OCI-M1 (cell line): ENCODE measurements at regions not wholly inside any gene's neighbourhood (a gene's known extent, or its start where the extent isn't known, plus 50 kb on each side); places are given as distances from the start of the nearest gene placed in this dataset.
"Not testable (repeated sequence)": the region's sequence is repeated elsewhere in the genome, so short reads cannot be mapped to it uniquely, and the experiment has no call there.

Source experiments
- DNase-seq: peaks from one replicate; lab custom pipeline; 2025; lab: John Stamatoyannopoulos, UW

DNA sequence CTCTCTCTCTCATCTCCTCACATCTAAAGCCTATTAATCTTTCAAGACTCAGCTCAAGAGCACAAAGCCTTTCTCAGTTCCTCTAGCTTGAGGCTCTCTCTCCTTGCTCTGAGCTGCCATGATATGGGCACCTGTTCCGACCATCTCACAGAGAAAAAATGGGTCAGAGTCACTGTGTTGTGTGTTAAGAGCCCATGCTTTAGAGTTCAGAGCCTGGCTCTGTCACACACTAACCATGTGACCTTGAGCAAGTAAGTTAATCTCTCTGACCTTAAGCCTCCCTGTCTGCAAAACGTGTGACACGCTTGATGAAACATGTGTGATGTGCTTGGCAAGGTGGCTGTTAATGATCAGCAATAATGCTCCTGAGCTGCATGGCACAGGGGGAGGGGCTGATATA is 245.2 kb downstream of the DLEU7 start:
- no peak for DNase-seq

DNA sequence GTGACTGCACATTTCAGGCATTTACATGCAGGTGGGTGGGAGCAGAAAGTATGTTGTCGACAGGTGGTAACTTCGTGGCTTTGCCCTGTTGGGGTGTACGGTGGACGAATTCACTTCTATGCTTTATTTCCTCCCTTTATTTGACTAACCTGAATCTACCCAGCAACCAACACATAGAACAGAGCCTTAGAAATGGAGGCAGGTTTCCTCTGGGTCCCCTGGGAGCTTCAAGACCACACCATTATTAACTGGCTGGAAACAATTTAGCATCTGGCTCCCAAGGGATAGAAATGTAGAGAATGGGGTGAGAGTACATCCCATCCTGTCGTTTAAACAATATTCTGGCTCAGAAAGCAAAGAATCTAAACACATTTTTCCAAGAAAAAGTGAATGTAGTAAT is 244.4 kb downstream of the DLEU7 start:
- DNase-seq, result no peak

GRCh38 chr13:50599927-50600326 is 243.6 kb downstream of the DLEU7 start:
- no peak for DNase-seq

DNA sequence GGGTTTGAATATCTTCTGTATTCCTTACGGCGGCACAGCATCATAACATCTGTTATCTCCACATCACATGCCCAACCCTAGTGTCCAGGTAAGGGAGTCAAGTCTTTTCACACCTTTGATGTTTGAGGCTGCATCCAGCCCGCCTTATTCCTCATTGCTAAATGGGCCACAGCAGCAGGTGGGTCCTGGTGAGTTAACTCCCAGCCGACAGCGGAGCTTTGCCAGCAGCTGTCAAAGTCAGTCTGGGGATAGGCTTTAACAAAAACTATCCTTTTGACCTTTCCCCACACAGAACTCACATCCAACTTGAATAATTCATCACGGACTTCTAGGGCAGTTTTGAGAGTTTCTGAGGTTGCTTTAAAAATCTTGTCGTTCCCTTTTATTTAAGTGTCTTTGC is 235.1 kb downstream of the DLEU7 start:
- DNase-seq, result no peak

GRCh38 chr13:50609011-50609410 is 234.5 kb downstream of the DLEU7 start:
- DNase-seq, result no peak

DNA sequence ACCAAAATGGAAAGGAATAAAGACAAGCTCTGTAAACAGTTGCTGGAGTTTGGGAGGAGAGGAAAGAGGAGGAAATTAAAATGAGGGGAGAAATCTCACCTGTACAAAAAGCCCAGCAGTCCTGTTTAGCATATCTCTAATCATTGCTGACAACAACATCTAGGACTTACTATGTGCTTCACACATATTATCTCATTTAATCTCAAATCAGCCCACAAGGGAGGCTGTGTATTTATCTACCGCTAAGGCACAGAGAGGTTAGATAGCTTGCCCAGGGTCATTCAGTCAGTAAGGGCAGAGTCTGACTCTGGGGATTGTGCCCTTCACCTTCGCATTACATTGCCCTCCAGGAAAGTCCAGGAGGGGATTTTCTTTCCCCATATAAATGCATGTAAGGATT is 233.3 kb downstream of the DLEU7 start:
- no peak for DNase-seq

DNA sequence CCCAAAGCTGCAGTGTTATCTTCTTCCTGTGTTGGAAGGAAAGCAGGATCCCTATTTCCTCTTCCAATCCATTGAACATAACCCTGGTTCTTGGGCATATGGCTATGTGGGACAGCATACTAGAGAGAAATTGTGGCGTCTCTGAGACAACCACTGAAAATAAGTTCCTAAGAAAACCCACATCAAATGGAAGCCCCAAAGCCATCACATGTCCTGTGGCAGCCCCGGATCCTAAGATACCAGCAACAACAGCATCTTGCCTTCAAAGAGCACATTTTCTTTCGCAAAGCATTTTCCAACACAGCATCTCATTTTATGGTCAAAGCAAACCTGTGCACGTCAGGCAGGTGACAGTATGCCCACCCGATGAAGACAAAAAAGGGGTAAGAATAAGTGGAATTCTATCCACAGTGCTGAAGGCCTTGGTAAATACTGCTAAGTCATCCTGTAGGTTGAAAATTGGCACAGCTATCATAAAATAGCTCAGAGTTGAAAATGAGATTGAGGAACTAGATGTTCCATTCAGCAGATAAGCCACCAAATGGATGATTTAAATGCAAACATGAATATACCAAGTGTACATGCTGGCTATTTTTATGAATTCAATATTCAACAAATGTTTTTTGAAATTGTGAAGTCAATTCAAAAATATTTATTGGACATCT is 232.2 kb downstream of the DLEU7 start:
- DNase-seq, result peak; percentile 83

DNA sequence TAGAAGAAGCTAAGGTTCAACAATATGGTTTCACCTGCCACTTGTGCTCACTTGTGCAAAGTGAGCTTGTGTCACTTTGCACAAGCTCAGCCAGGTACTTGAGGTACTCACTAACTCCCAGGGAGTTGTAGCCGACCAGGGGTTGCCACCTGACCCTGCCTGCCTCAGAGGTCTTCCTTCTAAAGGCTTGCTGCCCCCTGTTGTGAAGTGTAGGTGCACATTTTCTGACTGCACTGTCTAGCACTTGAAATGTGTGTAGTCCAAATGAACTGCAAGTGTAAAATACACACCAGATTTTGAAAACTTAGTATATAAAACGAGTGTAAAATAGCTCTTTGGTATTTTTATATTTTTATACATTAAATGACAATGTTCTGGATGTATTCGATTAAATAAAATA is 230.8 kb downstream of the DLEU7 start:
- peak; percentile 52 for DNase-seq

- DNase-seq, result peak; percentile 99
Observed at GRCh38 chr13:50613356-50613831, 230.1 kb downstream of the DLEU7 start.

GRCh38 chr13:50615234-50615633 is 228.3 kb downstream of the DLEU7 start:
- no peak for DNase-seq

DNA sequence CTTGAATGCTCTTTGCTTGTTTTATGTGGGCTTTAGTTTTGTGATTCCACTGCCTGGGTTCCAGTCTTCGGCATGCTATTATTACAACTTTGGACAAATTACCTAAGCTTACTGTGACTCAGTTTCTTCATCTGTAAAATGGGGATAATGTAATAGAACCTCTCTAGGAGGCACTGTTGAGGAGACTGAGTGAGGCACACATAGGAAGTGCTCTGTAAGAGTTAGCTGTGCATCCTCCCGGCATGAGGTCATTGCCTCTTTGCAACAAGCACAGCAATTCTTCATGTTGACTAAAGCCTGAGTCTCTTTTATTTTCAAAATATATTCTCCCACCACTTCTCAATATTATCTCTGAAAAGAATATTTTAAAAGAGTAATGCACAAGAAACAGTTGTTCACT is 227.4 kb downstream of the DLEU7 start:
- no peak for DNase-seq

DNA sequence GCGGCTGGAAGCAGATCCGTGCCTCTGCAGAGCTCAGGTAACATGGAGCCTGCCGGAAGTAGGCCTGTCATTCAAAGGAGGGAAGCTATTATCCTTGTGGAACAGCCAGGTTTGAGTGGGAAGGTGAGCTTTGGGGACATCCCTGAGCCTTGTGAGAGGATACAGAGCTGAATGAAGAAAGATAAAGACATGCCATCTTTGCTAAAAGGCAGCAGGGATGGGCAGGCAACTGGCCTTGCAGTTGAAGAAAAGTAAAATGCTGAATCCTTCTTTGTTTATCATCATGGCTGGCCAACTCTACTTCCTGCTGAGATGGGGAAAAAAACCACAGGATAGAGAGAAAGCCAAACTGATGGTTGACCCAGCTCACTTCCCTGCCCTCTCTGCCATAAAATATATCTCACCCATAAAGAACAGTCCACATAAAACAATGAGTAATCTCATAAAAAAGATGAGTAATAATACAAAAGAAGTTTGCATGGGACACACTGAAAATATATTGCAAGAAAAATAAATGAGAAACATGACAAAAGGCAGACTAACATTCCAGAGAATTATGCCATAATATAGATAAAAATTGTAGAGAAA is 226.3 kb downstream of the DLEU7 start:
- DNase-seq, result peak; percentile 46

DNA sequence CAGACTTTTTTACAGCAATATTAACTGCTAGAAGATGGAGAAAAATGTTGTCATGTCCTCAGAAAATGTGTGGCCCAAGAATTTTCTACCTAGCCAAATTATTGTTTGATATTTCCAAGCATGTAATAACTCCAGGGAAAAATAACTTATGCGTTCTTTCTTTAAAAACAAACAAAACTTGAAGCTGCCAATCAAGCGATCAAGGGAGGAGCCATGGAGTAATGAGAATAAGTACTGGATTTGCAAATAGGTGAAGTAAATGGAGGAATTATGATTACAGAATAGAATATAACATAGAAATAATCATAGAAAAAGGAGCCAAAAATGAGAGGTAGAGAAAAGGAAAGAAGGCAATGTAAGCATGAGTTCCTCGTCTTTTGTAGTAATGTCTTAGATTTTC is 225.3 kb downstream of the DLEU7 start:
- DNase-seq, result no peak

DNA sequence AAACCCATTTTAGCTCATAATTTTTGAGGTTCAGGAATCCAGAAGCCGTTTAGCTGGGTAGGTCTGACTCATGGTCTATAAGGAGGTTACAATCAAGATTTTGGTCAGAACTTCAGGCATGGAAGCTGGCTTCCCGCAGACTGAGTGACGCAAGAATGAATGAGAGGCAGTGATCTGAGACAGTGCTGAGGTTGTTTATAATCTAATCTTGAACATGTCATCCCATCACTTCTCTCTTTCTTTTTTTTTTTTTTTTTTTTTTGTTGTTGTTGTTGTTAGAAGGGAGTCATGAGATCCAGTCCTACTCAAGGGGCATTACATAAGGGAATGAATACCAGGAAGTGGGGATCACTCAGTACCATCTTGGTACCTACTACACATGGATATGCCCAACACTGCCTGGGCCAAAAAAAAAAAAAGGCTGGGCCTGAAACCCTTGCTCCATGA is 217.4 kb downstream of the DLEU7 start:
- DNase-seq, result peak; percentile 92

DNA sequence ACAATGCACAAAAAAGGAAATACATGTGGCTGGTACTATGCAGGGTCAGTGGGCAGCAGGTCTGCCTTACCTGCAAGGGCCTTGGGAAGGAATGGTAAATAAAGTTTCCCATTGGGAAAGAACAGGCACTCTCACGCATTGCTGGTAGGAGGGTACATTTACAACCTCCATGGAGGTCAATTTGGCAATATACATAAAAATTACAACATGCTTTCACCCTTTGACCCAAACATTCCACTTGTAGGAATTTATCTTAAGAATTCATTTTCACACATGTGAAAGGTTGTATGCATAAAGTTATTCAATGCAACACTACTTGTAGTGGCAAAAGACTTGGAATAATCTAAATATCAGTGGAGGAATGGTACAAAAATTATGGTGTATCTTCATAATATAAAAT is 216.4 kb downstream of the DLEU7 start:
- no peak for DNase-seq

DNA sequence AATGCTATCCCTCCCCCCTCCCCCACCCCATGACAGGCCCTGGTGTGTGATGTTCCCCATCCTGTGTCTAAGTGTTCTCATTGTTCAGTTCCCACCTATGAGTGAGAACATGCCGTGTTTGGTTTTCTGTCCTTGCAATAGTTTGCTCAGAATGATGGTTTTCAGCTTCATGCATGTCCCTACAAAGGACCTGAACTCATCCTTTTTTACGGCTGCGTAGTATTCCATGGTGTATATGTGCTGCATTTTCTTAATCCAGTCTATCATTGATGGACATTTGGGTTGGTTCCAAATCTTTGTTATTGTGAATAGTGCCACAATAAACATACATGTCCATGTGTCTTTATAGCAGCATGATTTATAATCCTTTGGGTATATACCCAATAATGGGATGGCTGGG is 215.0 kb downstream of the DLEU7 start:
- DNase-seq, result not testable (repeated sequence)

DNA sequence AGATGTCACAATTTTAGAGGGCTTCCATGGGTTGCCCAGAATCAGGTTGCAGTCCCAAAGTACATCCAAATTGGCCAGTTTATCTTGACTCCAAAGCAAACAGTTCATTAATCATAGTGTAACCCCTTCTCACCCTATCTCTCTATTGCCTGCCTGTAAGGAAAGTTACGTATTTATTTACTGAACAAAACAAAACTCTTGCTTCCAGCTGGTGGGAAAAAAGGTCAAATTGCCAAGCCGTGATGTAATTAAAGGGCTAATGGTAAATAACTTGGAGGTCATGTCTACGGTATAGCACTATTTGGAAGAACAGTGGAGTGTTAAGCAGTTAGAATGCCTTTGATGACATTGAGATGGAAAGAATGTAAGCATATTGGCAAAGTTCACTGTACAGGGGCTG is 214.0 kb downstream of the DLEU7 start:
- DNase-seq, result no peak

DNA sequence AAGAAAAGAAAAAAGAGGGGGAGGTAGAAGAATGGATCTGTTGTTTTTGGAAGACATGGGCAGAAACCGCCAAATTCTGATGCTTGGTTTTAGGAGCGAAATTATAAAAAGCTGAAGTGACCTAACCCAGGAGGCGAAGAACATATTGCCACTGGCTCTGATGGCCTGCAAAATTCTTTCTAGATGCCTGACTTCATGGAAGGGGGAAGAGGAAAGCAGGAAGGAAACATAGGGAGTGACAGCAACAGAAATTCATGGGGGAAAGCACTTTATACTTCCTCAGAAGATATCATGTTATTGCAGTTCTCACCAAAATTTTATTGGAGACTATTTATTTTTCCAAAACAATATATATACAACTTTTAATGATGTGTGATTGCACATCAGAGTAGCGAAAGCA is 213.5 kb downstream of the DLEU7 start:
- DNase-seq, result no peak

DNA sequence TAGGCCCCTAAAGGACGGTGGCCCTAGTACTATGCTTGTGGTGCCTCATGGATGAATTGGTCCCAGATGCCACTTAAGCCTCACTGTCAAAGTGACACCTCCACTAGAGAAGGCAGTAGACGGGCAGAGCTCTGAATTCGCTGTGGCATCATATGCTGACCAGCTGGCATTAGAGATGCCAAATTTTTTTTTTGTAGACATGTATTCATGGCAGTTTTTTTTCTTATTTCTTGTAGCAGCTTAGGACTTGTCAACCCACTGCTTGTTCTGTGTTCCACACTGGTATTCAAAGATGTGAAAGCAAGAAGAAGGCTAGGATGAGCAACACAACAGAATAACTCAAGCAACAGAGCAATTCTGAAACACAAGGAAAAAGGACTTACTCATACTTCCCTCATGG is 212.5 kb downstream of the DLEU7 start:
- DNase-seq, result no peak

GRCh38 chr13:50634339-50634738 is 209.2 kb downstream of the DLEU7 start:
- no peak for DNase-seq

DNA sequence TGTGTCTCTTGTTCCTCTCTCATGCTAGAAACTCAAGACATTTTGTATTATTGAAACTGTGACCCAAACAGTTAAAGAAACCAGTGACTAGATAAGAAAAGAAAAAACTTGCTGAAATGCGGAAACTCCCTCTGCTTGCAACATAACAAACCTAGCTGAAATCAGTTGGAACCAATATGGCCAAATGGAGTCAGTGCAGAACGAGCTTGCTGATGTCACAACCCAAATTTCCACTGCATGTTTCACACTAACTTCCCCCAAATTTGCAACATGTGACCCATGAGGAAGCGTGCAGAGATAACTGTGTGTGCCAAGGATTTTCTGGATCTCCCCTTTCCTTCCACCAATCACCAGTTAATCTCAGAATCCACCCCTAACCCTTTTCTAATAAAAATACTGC is 208.0 kb downstream of the DLEU7 start:
- DNase-seq, result peak; percentile 91

DNA sequence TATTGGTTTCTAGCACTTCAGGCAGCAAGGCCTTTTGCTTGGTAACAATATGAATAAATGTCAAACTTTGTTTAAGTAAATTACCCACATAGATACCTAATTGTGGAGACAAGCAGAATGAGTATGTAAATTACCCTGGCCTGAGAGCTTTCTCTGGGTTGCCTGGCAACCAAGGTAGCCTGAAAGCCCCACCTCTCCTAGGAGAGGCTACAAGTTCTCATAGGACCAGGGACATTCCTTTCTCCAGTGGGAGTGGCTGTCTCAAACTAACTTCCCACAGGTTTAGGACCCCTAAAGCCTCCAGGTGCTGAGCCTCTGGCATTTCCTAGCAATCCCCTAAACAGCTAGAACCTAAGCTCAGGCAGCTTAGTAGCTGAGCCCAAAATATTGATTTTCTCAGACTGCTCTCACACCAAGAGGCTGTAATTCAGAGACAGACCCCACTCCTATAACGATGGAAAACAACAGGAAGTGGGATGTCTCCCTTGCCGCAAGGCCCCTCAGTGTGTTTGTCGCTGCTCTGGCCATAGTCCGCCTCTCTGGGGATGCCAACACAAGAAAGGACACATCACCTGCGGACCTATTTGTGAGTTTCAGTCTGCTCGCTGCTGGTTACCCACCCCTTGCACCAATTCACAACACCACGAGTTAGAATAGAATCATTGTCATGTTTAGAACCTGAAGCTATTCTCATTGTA is 207.3 kb downstream of the DLEU7 start:
- DNase-seq, result peak; percentile 63

DNA sequence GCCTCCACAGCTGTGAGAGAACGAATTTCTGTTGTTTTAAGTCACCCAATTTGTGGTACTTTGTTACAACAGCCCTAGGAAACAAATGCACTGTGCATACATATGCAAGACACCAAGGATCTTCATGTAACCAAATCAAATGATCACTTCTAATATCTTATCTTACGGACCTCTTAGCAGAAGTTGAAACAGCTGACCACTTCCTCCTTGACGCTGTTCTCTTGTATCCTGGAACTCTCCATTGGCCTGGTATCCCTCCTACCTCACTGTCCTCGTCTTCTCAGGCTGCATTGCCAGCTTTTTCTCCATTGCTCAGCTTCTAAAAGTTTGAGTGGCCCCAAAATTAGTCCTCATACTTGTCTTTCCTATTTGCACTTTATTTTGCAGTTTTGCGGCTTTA is 200.4 kb downstream of the DLEU7 start:
- peak; percentile 54 for DNase-seq
